ENCODE measurements at regions not wholly inside any gene's neighbourhood (a gene's known extent, or its start where the extent isn't known, plus 50 kb on each side); places are given as distances from the start of the nearest gene placed in this dataset.
"Not testable (repeated sequence)": the region's sequence is repeated elsewhere in the genome, so short reads cannot be mapped to it uniquely, and the experiment has no call there.

GRCh38 chr9:66837242-66837937, 63.1 kb upstream of the ZNF658 start:
- not testable (repeated sequence) for DNase-seq
